Activated naive CD8-positive, alpha-beta T cell treated with anti-CD3 and anti-CD28 coated beads for 36 hours (primary cell): ENCODE measurements at regions not wholly inside any gene's neighbourhood (a gene's known extent, or its start where the extent isn't known, plus 50 kb on each side); places are given as distances from the start of the nearest gene placed in this dataset.
A peak's percentile ranks its signal among the peaks of the same experiment; 100 is the strongest.

Experiments
- DNase-seq: peaks from one replicate; pipeline ENCODE4 v3.0.0; 2021
- H3K27ac Mint-ChIP-seq: one replicate; pipeline ENCODE4 v1.8.0; 2022; ENCODE audit warnings: mild to moderate bottlenecking, moderate library complexity, mixed read lengths
- H3K27me3 Mint-ChIP-seq: one replicate; pipeline ENCODE4 v1.8.0; 2022; ENCODE audit warnings: mild to moderate bottlenecking, mixed read lengths
- H3K36me3 Mint-ChIP-seq: one replicate; pipeline ENCODE4 v1.8.0; 2021; ENCODE audit warnings: mild to moderate bottlenecking, mixed read lengths
- H3K4me1 Mint-ChIP-seq: one replicate; pipeline ENCODE4 v1.8.0; 2021; ENCODE audit warnings: mixed read lengths
- H3K4me3 Mint-ChIP-seq: one replicate; pipeline ENCODE4 v1.8.0; 2022; ENCODE audit warnings: mild to moderate bottlenecking, moderate library complexity, mixed read lengths
- H3K9me3 Mint-ChIP-seq: one replicate; pipeline ENCODE4 v1.8.0; 2022; ENCODE audit warnings: mixed read lengths

DNA sequence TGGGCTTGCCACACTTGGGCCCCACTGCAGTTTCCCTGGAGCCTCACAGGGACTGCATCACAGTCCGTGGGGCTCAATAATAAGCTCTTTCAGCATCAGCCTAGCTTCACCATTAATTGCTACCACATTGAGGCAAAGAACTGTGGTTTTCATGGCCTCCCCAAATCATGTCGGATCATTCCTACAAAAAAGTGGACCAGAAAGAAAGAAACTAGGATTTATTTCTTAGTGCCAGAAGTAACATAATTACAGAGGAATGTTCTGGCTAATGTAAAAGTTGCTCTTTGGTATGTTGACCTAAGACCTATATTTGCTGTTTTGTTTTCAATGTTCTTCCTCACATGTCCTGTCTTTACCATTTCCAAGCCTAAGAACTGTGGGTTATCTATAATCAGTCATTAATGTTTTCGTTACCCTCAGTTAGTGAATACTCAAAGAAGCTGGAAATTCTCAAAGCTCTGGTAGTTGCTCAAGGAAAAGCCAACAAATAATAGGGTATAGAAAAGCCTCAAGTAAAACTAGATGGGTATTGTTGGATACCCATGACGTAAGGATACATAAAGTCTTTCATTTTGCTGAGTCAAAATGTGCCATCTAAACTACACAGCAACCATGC lies 173.9 kb downstream of the LTN1 start:
- Mint-ChIP-seq H3K27ac (no peak overlapping the region), H3K4me1 (no peaks in the 10 kb centered on the region), H3K9me3 (peaks cover 5% of the 10 kb centered on the region), H3K27me3 (no peaks in the 10 kb centered on the region), H3K36me3 (peaks cover 20% of the 10 kb centered on the region), H3K4me3 (no peak overlapping the region)
- no peak for DNase-seq

- no peaks in the 10 kb centered on the region for H3K4me1 Mint-ChIP-seq
- H3K4me3 Mint-ChIP-seq, result no peak overlapping the region
- H3K36me3 Mint-ChIP-seq, result peaks cover 24% of the 10 kb centered on the region
- H3K27ac Mint-ChIP-seq, result no peak overlapping the region
- H3K27me3 Mint-ChIP-seq, result no peaks in the 10 kb centered on the region
- DNase-seq, result no peak
- H3K9me3 Mint-ChIP-seq, result peaks cover 5% of the 10 kb centered on the region
Observed at GRCh38 chr21:28817871-28818270, 174.8 kb downstream of the LTN1 start.

GRCh38 chr21:28811860-28812259 lies 180.8 kb downstream of the LTN1 start:
- Mint-ChIP-seq H3K27ac (no peak overlapping the region), H3K9me3 (peaks cover 10% of the 10 kb centered on the region), H3K4me3 (no peak overlapping the region), H3K4me1 (no peaks in the 10 kb centered on the region), H3K27me3 (no peaks in the 10 kb centered on the region), H3K36me3 (peaks cover 31% of the 10 kb centered on the region)
- DNase-seq, result no peak

GRCh38 chr21:28810826-28811524 lies 181.7 kb downstream of the LTN1 start:
- Mint-ChIP-seq H3K27ac (no peak overlapping the region), H3K4me1 (no peaks in the 10 kb centered on the region), H3K4me3 (no peak overlapping the region), H3K9me3 (peaks cover 10% of the 10 kb centered on the region), H3K27me3 (no peaks in the 10 kb centered on the region), H3K36me3 (peaks cover 27% of the 10 kb centered on the region)
- DNase-seq, result no peak

DNA sequence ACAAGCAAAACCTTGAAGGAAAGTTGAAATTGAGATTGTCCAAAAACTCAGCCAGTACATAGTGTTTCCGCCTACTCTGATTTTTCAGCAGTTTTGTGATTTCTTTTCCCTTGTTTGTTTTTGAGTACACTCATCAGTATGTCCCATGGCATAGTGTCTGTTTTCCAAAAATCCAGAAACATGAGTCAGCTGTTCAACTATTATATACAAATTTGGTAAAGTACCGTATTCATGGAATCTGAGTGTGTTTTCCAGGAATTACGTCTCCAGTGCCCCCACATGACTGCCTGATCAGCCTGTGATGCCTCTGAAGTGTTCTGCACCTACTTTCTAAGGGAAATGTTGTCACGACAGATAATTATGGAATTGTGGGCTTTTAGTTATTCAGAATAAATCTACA lies 186.8 kb downstream of the LTN1 start:
- Mint-ChIP-seq H3K27me3 (no peaks in the 10 kb centered on the region), H3K27ac (no peak overlapping the region), H3K4me1 (no peaks in the 10 kb centered on the region), H3K36me3 (peaks cover 4% of the 10 kb centered on the region), H3K9me3 (peaks cover 5% of the 10 kb centered on the region), H3K4me3 (no peak overlapping the region)
- DNase-seq, result no peak

DNA sequence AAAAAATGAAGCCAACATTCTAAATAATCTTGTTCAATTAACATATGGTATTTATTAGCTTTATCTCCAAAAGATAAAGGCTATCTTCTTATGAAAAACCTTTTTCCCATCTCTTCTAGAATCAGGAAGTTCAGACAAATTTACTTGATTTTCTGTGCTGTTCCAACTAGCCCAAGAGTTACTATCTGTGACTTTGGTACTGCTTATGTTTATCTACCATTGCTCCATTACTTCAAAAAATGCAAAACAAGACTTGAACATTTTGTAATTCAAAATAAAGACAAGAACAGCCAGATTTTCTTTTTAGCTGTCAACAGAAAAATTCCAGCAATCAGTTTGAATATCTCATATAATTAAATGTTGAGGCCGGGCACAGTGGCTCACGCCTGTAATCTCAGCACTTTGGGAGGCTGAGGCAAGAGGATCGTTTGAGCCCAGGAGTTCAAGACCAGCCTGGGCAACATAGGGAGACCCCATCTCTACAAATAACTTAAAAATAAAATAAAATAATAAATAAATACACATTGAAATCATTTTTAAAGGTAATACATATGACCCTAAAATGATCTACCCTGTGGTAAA lies 188.5 kb downstream of the LTN1 start:
- no peak overlapping the region for H3K4me3 Mint-ChIP-seq

DNA sequence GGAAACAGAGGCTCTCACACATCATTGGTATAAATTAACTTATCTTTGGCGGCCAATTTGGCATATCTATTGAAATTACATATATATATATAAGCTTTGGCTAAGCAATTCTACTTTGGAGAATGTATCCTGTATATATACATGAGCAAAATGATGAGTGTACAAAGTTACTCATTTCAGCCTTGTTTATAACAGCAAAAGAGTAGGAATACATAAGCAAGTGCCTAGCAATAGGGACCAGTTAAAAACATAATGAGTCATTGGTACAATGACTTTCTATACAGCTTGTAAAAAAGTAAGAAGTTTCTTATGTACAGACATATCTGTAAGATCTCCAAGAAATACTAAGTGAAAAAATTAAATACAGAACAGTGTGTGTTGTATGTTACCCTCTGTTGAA lies 190.8 kb downstream of the LTN1 start:
- Mint-ChIP-seq H3K4me1 (no peaks in the 10 kb centered on the region), H3K9me3 (no peaks in the 10 kb centered on the region), H3K36me3 (no peaks in the 10 kb centered on the region), H3K27ac (no peak overlapping the region), H3K4me3 (no peak overlapping the region), H3K27me3 (no peaks in the 10 kb centered on the region)
- DNase-seq, result no peak

More for the DNA sequence above, 188.5 kb downstream of the LTN1 start:
- no peak overlapping the region for H3K27ac Mint-ChIP-seq
- H3K4me1 Mint-ChIP-seq, result no peaks in the 10 kb centered on the region
- no peaks in the 10 kb centered on the region for H3K27me3 Mint-ChIP-seq
- H3K36me3 Mint-ChIP-seq, result peaks cover 4% of the 10 kb centered on the region
- peaks cover 5% of the 10 kb centered on the region for H3K9me3 Mint-ChIP-seq
- DNase-seq, result no peak

GRCh38 chr21:28799926-28800325 lies 192.8 kb downstream of the LTN1 start:
- Mint-ChIP-seq H3K27me3 (no peaks in the 10 kb centered on the region), H3K4me3 (no peak overlapping the region), H3K4me1 (no peaks in the 10 kb centered on the region), H3K9me3 (no peaks in the 10 kb centered on the region), H3K27ac (no peak overlapping the region), H3K36me3 (no peaks in the 10 kb centered on the region)
- no peak for DNase-seq

DNA sequence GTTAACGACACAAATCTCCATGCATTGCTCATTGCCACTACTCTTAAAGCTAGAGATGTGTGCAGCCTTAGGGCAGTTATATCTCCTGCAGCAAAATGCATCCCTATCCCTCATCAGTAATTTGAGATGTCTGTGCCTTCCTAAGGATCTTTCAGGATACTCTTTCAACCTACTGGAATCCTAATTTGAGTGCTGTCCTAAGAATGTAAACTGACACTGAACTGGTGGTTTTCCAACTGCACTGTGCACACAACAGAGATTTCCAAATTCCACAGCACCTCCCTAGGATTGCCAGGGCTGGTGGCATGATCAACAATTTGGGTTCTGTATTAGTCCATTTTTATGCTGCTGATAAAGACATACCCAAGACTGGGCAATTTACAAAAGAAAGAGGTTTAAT lies 193.9 kb downstream of the LTN1 start:
- no peaks in the 10 kb centered on the region for H3K27me3 Mint-ChIP-seq
- no peak overlapping the region for H3K27ac Mint-ChIP-seq
- DNase-seq, result no peak
- H3K9me3 Mint-ChIP-seq, result no peaks in the 10 kb centered on the region
- no peak overlapping the region for H3K4me3 Mint-ChIP-seq
- H3K36me3 Mint-ChIP-seq, result no peaks in the 10 kb centered on the region
- H3K4me1 Mint-ChIP-seq, result no peaks in the 10 kb centered on the region

DNA sequence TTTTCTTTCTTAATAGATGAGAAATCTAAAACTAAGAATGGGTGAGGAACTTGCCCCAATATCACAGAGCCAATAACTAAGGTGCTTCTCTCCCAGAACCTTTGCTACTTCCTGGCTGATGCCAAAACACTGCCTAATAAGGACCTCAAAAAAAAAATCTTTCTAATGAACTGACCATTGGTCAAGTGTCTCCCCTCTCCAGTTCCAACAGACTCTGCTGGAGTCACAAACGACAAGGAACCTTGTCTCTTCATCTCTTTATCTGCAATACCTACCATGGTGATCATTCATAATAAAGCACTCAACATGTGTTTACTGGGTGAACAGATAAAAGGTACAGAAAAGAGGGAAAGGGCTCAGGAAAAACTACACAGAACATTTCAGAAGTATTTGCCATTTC lies 197.4 kb downstream of the LTN1 start:
- Mint-ChIP-seq H3K4me3 (no peak overlapping the region), H3K9me3 (no peaks in the 10 kb centered on the region), H3K4me1 (peaks cover 2% of the 10 kb centered on the region), H3K27me3 (no peaks in the 10 kb centered on the region), H3K27ac (no peak overlapping the region), H3K36me3 (no peaks in the 10 kb centered on the region)
- DNase-seq, result no peak

DNA sequence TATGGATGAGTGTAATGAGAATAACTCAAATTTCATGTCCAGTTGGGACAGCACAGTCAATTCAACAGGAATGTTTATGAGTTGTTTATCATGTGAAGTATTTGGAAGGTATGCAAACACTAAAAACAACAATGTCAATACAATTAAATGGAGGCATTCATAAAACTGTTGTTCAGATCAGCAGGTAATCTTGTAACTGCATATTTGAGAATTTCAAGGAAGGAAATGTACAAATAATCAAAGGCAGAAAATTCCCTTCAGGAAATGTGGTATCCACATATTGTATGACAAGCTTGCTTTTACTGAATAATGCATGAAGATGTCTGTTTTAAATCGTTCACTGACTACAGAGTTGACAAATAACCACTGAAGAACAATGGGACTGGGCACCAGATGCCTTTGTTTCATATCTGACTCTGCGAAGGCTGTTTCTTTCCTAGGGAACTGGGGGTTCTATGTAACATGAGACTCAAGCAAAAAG lies 198.3 kb downstream of the LTN1 start:
- DNase-seq, result no peak
- no peaks in the 10 kb centered on the region for H3K27me3 Mint-ChIP-seq
- no peak overlapping the region for H3K4me3 Mint-ChIP-seq
- no peaks in the 10 kb centered on the region for H3K36me3 Mint-ChIP-seq
- H3K4me1 Mint-ChIP-seq, result peaks cover 2% of the 10 kb centered on the region
- H3K27ac Mint-ChIP-seq, result no peak overlapping the region
- no peaks in the 10 kb centered on the region for H3K9me3 Mint-ChIP-seq

- peaks cover 2% of the 10 kb centered on the region for H3K4me1 Mint-ChIP-seq
- H3K9me3 Mint-ChIP-seq, result no peaks in the 10 kb centered on the region
- no peaks in the 10 kb centered on the region for H3K27me3 Mint-ChIP-seq
- no peak for DNase-seq
- no peak overlapping the region for H3K4me3 Mint-ChIP-seq
- no peak overlapping the region for H3K27ac Mint-ChIP-seq
- no peaks in the 10 kb centered on the region for H3K36me3 Mint-ChIP-seq
Observed at GRCh38 chr21:28793043-28793442, 199.6 kb downstream of the LTN1 start.

GRCh38 chr21:28791595-28792282 lies 200.9 kb downstream of the LTN1 start:
- DNase-seq, result no peak
- Mint-ChIP-seq H3K4me1 (peaks cover 2% of the 10 kb centered on the region), H3K27ac (peak overlapping the region; percentile 46), H3K9me3 (no peaks in the 10 kb centered on the region), H3K4me3 (no peak overlapping the region), H3K27me3 (no peaks in the 10 kb centered on the region), H3K36me3 (peaks cover 1% of the 10 kb centered on the region)

DNA sequence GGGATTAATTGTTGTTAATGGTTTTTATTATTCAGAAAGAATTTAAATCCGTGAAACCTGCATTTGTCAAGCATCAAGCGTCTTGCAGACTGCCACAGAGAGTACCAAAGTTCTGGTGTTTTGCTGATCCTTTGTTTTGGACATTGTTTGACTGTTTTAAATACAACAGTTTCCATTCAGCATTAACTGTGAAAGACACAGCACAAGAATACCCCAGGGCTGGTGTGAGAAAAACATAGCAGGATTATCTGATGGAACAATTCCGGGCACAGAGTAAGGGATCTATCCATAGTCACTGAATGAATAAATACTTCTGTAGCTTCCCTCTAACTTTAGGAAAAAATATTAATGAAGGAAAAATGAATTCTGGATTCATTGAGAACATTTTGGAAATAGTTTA lies 202.3 kb downstream of the LTN1 start:
- H3K4me3 Mint-ChIP-seq, result no peak overlapping the region
- H3K36me3 Mint-ChIP-seq, result peaks cover 6% of the 10 kb centered on the region
- peaks cover 2% of the 10 kb centered on the region for H3K4me1 Mint-ChIP-seq
- H3K27ac Mint-ChIP-seq, result no peak overlapping the region
- H3K9me3 Mint-ChIP-seq, result no peaks in the 10 kb centered on the region
- DNase-seq, result no peak
- H3K27me3 Mint-ChIP-seq, result no peaks in the 10 kb centered on the region

- Mint-ChIP-seq H3K9me3 (no peaks in the 10 kb centered on the region), H3K4me3 (no peak overlapping the region), H3K4me1 (peaks cover 2% of the 10 kb centered on the region), H3K27me3 (no peaks in the 10 kb centered on the region), H3K36me3 (peaks cover 13% of the 10 kb centered on the region), H3K27ac (no peak overlapping the region)
- no peak for DNase-seq
Observed at GRCh38 chr21:28789523-28789922, 203.2 kb downstream of the LTN1 start.
